ENCODE measurements at regions not wholly inside any gene's neighbourhood (a gene's known extent, or its start where the extent isn't known, plus 50 kb on each side); places are given as distances from the start of the nearest gene placed in this dataset.
"Not testable (repeated sequence)": the region's sequence is repeated elsewhere in the genome, so short reads cannot be mapped to it uniquely, and the experiment has no call there.

- DNase-seq: no peak
These were observed 94.2 kb upstream of the MTAP start for GRCh38 chr9:21708260-21708711.

GRCh38 chr9:21708856-21709255 is 93.6 kb upstream of the MTAP start:
- DNase-seq: no peak

GRCh38 chr9:21709464-21710058 is 92.9 kb upstream of the MTAP start:
- DNase-seq: peak; percentile 69

- no peak for DNase-seq
These were observed 91.8 kb upstream of the MTAP start for GRCh38 chr9:21710548-21711191.

- no peak for DNase-seq
These were observed 90.9 kb upstream of the MTAP start for GRCh38 chr9:21711504-21711903.

GRCh38 chr9:21715408-21715807 is 87.0 kb upstream of the MTAP start:
- no peak for DNase-seq

GRCh38 chr9:21720758-21721157 is 81.7 kb upstream of the MTAP start:
- DNase-seq: no peak

GRCh38 chr9:21727411-21727810 is 75.0 kb upstream of the MTAP start:
- DNase-seq: not testable (repeated sequence)

- DNase-seq: no peak
These were observed 73.7 kb upstream of the MTAP start for GRCh38 chr9:21728781-21729180.

- no peak for DNase-seq
These were observed 72.8 kb upstream of the MTAP start for GRCh38 chr9:21729648-21730047.

GRCh38 chr9:21730899-21731298 is 71.5 kb upstream of the MTAP start:
- DNase-seq: no peak

GRCh38 chr9:21741151-21741550 is 61.3 kb upstream of the MTAP start:
- no peak for DNase-seq

GRCh38 chr9:21744320-21744719 is 58.1 kb upstream of the MTAP start:
- DNase-seq: no peak

- no peak for DNase-seq
These were observed 57.6 kb upstream of the MTAP start for GRCh38 chr9:21744841-21745240.

GRCh38 chr9:21746550-21746949 is 55.9 kb upstream of the MTAP start:
- DNase-seq: no peak

- DNase-seq: no peak
These were observed 55.3 kb upstream of the MTAP start for GRCh38 chr9:21747175-21747574.

- DNase-seq: no peak
These were observed 52.3 kb upstream of the MTAP start for GRCh38 chr9:21750021-21750735.

GRCh38 chr9:21751998-21752397 is 50.4 kb upstream of the MTAP start:
- DNase-seq: no peak
